H9 (cell line): ENCODE measurements at regions not wholly inside any gene's neighbourhood (a gene's known extent, or its start where the extent isn't known, plus 50 kb on each side); places are given as distances from the start of the nearest gene placed in this dataset.

ENCODE experiments used
- DNase-seq: peaks from one replicate; pipeline ENCODE4 v3.0.0-alpha.2; 2017
- H2AFZ ChIP-seq: one replicate; pipeline ENCODE4 v1.6.1; 2013; ENCODE audit warnings: mild to moderate bottlenecking, low read length, control low read depth, moderate library complexity
- H2AK5ac ChIP-seq: 2 replicates; pipeline ENCODE4 v1.6.1; 2013; ENCODE audit warnings: low read length, control low read depth, mixed read lengths; ENCODE audit not compliant: insufficient read length
- H2BK120ac ChIP-seq: one replicate; pipeline ENCODE4 v1.6.1; 2013; ENCODE audit warnings: low read depth, mild to moderate bottlenecking, low read length, control low read depth, inconsistent platforms; ENCODE audit not compliant: poor library complexity, severe bottlenecking
- H2BK12ac ChIP-seq: 2 replicates; pipeline ENCODE4 v1.6.1; 2013; ENCODE audit warnings: low read length, control low read depth, mixed read lengths, low read depth; ENCODE audit not compliant: insufficient read length
- H2BK15ac ChIP-seq: 2 replicates; pipeline ENCODE4 v1.6.1; 2013; ENCODE audit warnings: low read depth, low read length, control low read depth
- H2BK20ac ChIP-seq: one replicate; pipeline ENCODE4 v1.6.1; 2013; ENCODE audit warnings: low read depth, mild to moderate bottlenecking, low read length, control low read depth, inconsistent platforms; ENCODE audit not compliant: poor library complexity, severe bottlenecking
- H2BK5ac ChIP-seq: 2 replicates; pipeline ENCODE4 v1.6.1; 2013; ENCODE audit warnings: low read length, control low read depth, mixed read lengths; ENCODE audit not compliant: insufficient read length
- H3K14ac ChIP-seq: 2 replicates; pipeline ENCODE4 v1.6.1; 2013; ENCODE audit warnings: low read length, control low read depth; ENCODE audit not compliant: insufficient read depth
- H3K18ac ChIP-seq: 2 replicates; pipeline ENCODE4 v1.6.1; 2013; ENCODE audit warnings: low read depth, mild to moderate bottlenecking, mixed read lengths, low read length, control low read depth; ENCODE audit not compliant: insufficient read length
- H3K23ac ChIP-seq: 2 replicates; pipeline ENCODE4 v1.6.1; 2013; ENCODE audit warnings: low read length, control low read depth, mixed read lengths, low read depth; ENCODE audit not compliant: insufficient read length
- H3K23me2 ChIP-seq: 2 replicates; pipeline ENCODE4 v1.6.1; 2013; ENCODE audit warnings: low read depth, mild to moderate bottlenecking, mixed read lengths, low read length, control low read depth; ENCODE audit not compliant: insufficient read length, poor library complexity, severe bottlenecking
- H3K27ac ChIP-seq: 2 replicates; pipeline ENCODE4 v1.5.1; 2013; ENCODE audit warnings: low read length, control low read depth, mixed read lengths, low read depth; ENCODE audit not compliant: insufficient read length
- H3K27me3 ChIP-seq: 2 replicates; pipeline ENCODE4 v1.6.1; 2013; ENCODE audit warnings: low read length, control low read depth, inconsistent platforms; ENCODE audit not compliant: insufficient read depth
- H3K4ac ChIP-seq: 2 replicates; pipeline ENCODE4 v1.6.1; 2013; ENCODE audit warnings: low read depth, mild to moderate bottlenecking, control low read depth, inconsistent platforms, low read length, moderate library complexity
- H3K4me1 ChIP-seq: 2 replicates; pipeline ENCODE4 v1.6.1; 2013; ENCODE audit warnings: low read length, control low read depth, inconsistent platforms; ENCODE audit not compliant: insufficient read depth
- H3K4me2 ChIP-seq: 2 replicates; pipeline ENCODE4 v1.6.1; 2013; ENCODE audit warnings: low read length, control low read depth, mixed read lengths; ENCODE audit not compliant: insufficient read length, insufficient read depth
- H3K56ac ChIP-seq: 2 replicates; pipeline ENCODE4 v1.6.1; 2013; ENCODE audit warnings: low read depth, mild to moderate bottlenecking, mixed read lengths, low read length, control low read depth; ENCODE audit not compliant: insufficient read length
- H3K79me1 ChIP-seq: 2 replicates; pipeline ENCODE4 v1.6.1; 2013; ENCODE audit warnings: low read depth, mild to moderate bottlenecking, moderate library complexity, low read length, control low read depth, inconsistent platforms; ENCODE audit not compliant: insufficient read depth, poor library complexity, severe bottlenecking
- H3K79me2 ChIP-seq: 2 replicates; pipeline ENCODE4 v1.6.1; 2013; ENCODE audit warnings: low read length, control low read depth, inconsistent platforms; ENCODE audit not compliant: insufficient read depth
- H3K9ac ChIP-seq: 2 replicates; pipeline ENCODE4 v1.6.1; 2013; ENCODE audit warnings: low read length, control low read depth, mixed read lengths; ENCODE audit not compliant: insufficient read length; ENCODE audit errors: extremely low read depth
- H3K9me3 ChIP-seq: one replicate; pipeline ENCODE4 v1.6.1; 2013; ENCODE audit warnings: low read depth, low read length, inconsistent platforms; ENCODE audit not compliant: control insufficient read depth
- H3T11ph ChIP-seq: one replicate; pipeline ENCODE4 v1.6.1; 2013; ENCODE audit warnings: mild to moderate bottlenecking, low read length, control low read depth, inconsistent platforms
- H4K20me1 ChIP-seq: one replicate; pipeline ENCODE4 v1.6.1; 2013; ENCODE audit not compliant: control insufficient read depth, insufficient read length, insufficient read depth
- H4K5ac ChIP-seq: 2 replicates; pipeline ENCODE4 v1.6.1; 2013; ENCODE audit warnings: low read depth, mild to moderate bottlenecking, mixed read lengths, low read length, control low read depth; ENCODE audit not compliant: insufficient read length
- H4K8ac ChIP-seq: replicated peaks from 2 replicates; pipeline ENCODE4 v1.6.1; 2013; ENCODE audit warnings: low read length, control low read depth, mixed read lengths, low read depth; ENCODE audit not compliant: insufficient read length
- H4K91ac ChIP-seq: 2 replicates; pipeline ENCODE4 v1.6.1; 2013; ENCODE audit warnings: low read depth, mild to moderate bottlenecking, moderate library complexity, mixed read lengths, low read length, control low read depth; ENCODE audit not compliant: insufficient read length
- H3K27ac Mint-ChIP-seq, 3 experiments: 2 replicates in 2 of 3; 3 replicates in 1 of 3; pipeline ENCODE4 v1.8.0; 2020 to 2021; ENCODE audit warnings: mixed read lengths in 3 of 3, mild to moderate bottlenecking in 1 of 3, moderate library complexity in 1 of 3
- H3K27me3 Mint-ChIP-seq: 2 replicates; pipeline ENCODE4 v1.8.0; 2021; ENCODE audit warnings: low read depth, mild to moderate bottlenecking, moderate library complexity, mixed read lengths
- H3K36me3 Mint-ChIP-seq, 3 experiments: 2 replicates in 2 of 3; 3 replicates in 1 of 3; pipeline ENCODE4 v1.8.0; 2020 to 2021; ENCODE audit warnings: low read depth in 3 of 3, mixed read lengths in 3 of 3; ENCODE audit not compliant: insufficient read depth in 1 of 3
- H3K4me1 Mint-ChIP-seq, 2 experiments: 2 replicates each; pipeline ENCODE4 v1.8.0; 2020; ENCODE audit warnings: mixed read lengths in 2 of 2
- H3K4me3 Mint-ChIP-seq, 2 experiments: 2 replicates in 1 of 2; 3 replicates in 1 of 2; pipeline ENCODE4 v1.8.0; 2020 to 2021; ENCODE audit warnings: mild to moderate bottlenecking in 2 of 2, mixed read lengths in 2 of 2, moderate library complexity in 1 of 2
- H3K9me3 Mint-ChIP-seq, 2 experiments: 2 replicates in 1 of 2; 3 replicates in 1 of 2; pipeline ENCODE4 v1.8.0; 2020; ENCODE audit warnings: mild to moderate bottlenecking in 2 of 2, mixed read lengths in 2 of 2, moderate library complexity in 1 of 2
- WGBS: extraction: QIAGEN DNeasy Blood & Tissue Kit; methylation state at CpG from one replicate; pipeline ENCODE4 v1.1.7; 2013; ENCODE audit warnings: missing lambda C conversion rate, low lambda C conversion rate, mixed read lengths; ENCODE audit not compliant: insufficient read length; ENCODE audit errors: extremely low coverage; 5-methylcytosine and 5-hydroxymethylcytosine counted together
- TF ChIP-seq, protein P1 (sequence below): fragments of 200-600 bp; sonication (generic); conservative IDR thresholded peaks from 3 replicates; pipeline ENCODE4 v1.8.0; 2021; ENCODE audit warnings: antibody characterized with exemption, mild to moderate bottlenecking

GRCh38 chr6:140370976-140371870 is 996.8 kb upstream of the CITED2 start:
- TF ChIP-seq, protein P1, sequence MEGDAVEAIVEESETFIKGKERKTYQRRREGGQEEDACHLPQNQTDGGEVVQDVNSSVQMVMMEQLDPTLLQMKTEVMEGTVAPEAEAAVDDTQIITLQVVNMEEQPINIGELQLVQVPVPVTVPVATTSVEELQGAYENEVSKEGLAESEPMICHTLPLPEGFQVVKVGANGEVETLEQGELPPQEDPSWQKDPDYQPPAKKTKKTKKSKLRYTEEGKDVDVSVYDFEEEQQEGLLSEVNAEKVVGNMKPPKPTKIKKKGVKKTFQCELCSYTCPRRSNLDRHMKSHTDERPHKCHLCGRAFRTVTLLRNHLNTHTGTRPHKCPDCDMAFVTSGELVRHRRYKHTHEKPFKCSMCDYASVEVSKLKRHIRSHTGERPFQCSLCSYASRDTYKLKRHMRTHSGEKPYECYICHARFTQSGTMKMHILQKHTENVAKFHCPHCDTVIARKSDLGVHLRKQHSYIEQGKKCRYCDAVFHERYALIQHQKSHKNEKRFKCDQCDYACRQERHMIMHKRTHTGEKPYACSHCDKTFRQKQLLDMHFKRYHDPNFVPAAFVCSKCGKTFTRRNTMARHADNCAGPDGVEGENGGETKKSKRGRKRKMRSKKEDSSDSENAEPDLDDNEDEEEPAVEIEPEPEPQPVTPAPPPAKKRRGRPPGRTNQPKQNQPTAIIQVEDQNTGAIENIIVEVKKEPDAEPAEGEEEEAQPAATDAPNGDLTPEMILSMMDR: no peak
- Histone ChIP-seq H3K18ac (no peak overlapping the region), H2BK5ac (no peak overlapping the region), H3T11ph (no peak overlapping the region), H3K79me1 (no peaks in the 10 kb centered on the region), H3K27me3 (no peaks in the 10 kb centered on the region), H2BK120ac (no peak overlapping the region), H3K27ac (no peak overlapping the region), H3K56ac (no peak overlapping the region), H3K79me2 (no peaks in the 10 kb centered on the region), H2AK5ac (no peak overlapping the region), H2BK15ac (no peak overlapping the region), H2BK12ac (no peak overlapping the region), H3K4me2 (no peak overlapping the region), H3K4me1 (peaks cover 4% of the 10 kb centered on the region), H3K23me2 (no peaks in the 10 kb centered on the region), H2AFZ (no peak overlapping the region), H4K20me1 (no peaks in the 10 kb centered on the region), H4K8ac (no peak overlapping the region), H3K14ac (no peak overlapping the region), H3K23ac (no peak overlapping the region), H3K9ac (no peak overlapping the region), H2BK20ac (no peak overlapping the region), H3K9me3 (no peaks in the 10 kb centered on the region), H4K5ac (no peak overlapping the region), H4K91ac (no peak overlapping the region), H3K4ac (no peak overlapping the region)
- peaks cover 23 to 27% of the 10 kb centered on the region in 2 experiments for H3K9me3 Mint-ChIP-seq
- H3K36me3 Mint-ChIP-seq: peaks cover 5 to 17% (median 12%) of the 10 kb centered on the region in 3 experiments
- no peak for DNase-seq
- no peak overlapping the region for H3K27ac Mint-ChIP-seq
- peaks cover 4 to 5% of the 10 kb centered on the region in 2 experiments for H3K4me1 Mint-ChIP-seq
- H3K27me3 Mint-ChIP-seq: no peaks in the 10 kb centered on the region; the same call in 1 of the 2 replicates
- H3K4me3 Mint-ChIP-seq: no peak overlapping the region
- no CpG with 5 or more reads among the region's 2 CpGs for WGBS
